ENCODE measurements at regions not wholly inside any gene's neighbourhood (a gene's known extent, or its start where the extent isn't known, plus 50 kb on each side); places are given as distances from the start of the nearest gene placed in this dataset.
A peak's percentile ranks its signal among the peaks of the same experiment; 100 is the strongest.

- TF ChIP-seq, protein P1, sequence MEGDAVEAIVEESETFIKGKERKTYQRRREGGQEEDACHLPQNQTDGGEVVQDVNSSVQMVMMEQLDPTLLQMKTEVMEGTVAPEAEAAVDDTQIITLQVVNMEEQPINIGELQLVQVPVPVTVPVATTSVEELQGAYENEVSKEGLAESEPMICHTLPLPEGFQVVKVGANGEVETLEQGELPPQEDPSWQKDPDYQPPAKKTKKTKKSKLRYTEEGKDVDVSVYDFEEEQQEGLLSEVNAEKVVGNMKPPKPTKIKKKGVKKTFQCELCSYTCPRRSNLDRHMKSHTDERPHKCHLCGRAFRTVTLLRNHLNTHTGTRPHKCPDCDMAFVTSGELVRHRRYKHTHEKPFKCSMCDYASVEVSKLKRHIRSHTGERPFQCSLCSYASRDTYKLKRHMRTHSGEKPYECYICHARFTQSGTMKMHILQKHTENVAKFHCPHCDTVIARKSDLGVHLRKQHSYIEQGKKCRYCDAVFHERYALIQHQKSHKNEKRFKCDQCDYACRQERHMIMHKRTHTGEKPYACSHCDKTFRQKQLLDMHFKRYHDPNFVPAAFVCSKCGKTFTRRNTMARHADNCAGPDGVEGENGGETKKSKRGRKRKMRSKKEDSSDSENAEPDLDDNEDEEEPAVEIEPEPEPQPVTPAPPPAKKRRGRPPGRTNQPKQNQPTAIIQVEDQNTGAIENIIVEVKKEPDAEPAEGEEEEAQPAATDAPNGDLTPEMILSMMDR (conservative IDR thresholded peaks at IDR 0.05; ENCODE audit: low read depth, low read length) = no peak
- Histone ChIP-seq H3K9ac (no peak overlapping the region), H2AFZ (ENCODE audit: low read depth) (no peak overlapping the region), H3K4me2 (no peak overlapping the region), H3K4me3 (IDR thresholded peaks at IDR 0.05; ENCODE audit: insufficient read depth, low read depth, low read length) (no peak overlapping the region), H4K20me1 (ENCODE audit: insufficient read depth) (no peaks in the 10 kb centered on the region), H3K27ac (no peak overlapping the region), H3K4me1 (ENCODE audit: low read depth, poor library complexity, severe bottlenecking) (peaks cover 51% of the 10 kb centered on the region), H3K79me2 (ENCODE audit: insufficient read depth, low read depth) (no peaks in the 10 kb centered on the region), H3K36me3 (ENCODE audit: insufficient read depth) (no peaks in the 10 kb centered on the region), H3K27me3 (ENCODE audit: insufficient read depth, low read depth) (no peaks in the 10 kb centered on the region)
These were observed 78.8 kb upstream of the IPO9 start for GRCh38 chr1:201750120-201750519.

- Histone ChIP-seq H3K36me3 (ENCODE audit: insufficient read depth) (no peaks in the 10 kb centered on the region), H3K4me3 (IDR thresholded peaks at IDR 0.05; ENCODE audit: insufficient read depth, low read depth, low read length) (no peak overlapping the region), H3K79me2 (ENCODE audit: insufficient read depth, low read depth) (no peaks in the 10 kb centered on the region), H3K27me3 (ENCODE audit: insufficient read depth, low read depth) (no peaks in the 10 kb centered on the region), H3K9ac (no peak overlapping the region), H3K4me2 (0 out of 2 replicates have a peak overlapping the region, but pooled peaks have one; percentile 2), H3K27ac (no peak overlapping the region), H3K4me1 (ENCODE audit: low read depth, poor library complexity, severe bottlenecking) (peaks cover 59% of the 10 kb centered on the region), H2AFZ (ENCODE audit: low read depth) (no peak overlapping the region), H4K20me1 (ENCODE audit: insufficient read depth) (no peaks in the 10 kb centered on the region)
- TF ChIP-seq, protein P1 (conservative IDR thresholded peaks at IDR 0.05; ENCODE audit: low read depth, low read length) = no peak
These were observed 78.0 kb upstream of the IPO9 start for GRCh38 chr1:201750934-201751333.

- Histone ChIP-seq H3K27ac (no peak overlapping the region), H3K27me3 (ENCODE audit: insufficient read depth, low read depth) (no peaks in the 10 kb centered on the region)
These were observed 77.1 kb upstream of the IPO9 start for GRCh38 chr1:201751872-201752271.

DNA sequence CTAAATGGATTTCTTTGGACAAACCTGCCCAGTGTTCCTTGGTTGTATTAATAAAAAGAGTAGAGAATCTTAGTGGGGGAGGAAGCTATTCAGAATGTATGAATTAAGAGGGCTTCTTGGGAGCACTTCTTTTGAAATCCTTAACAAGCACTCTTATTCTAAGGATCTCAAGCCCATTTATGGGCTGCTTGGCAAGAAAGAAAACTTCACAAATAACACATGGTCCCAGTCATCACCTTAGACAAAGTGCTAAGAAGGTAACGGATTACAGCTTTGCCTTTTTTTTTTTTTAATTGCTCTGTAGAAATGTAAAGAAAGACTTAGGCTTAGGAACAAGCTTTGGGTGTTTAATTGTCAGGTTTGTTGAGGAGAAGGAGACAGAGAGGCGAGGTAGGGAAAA lies 76.6 kb upstream of the IPO9 start:
- peaks cover 73% of the 10 kb centered on the region for H3K4me1 ChIP-seq (ENCODE audit: low read depth, poor library complexity, severe bottlenecking)
- H2AFZ ChIP-seq (ENCODE audit: low read depth) = no peak overlapping the region
- H4K20me1 ChIP-seq (ENCODE audit: insufficient read depth) = no peaks in the 10 kb centered on the region
- H3K9ac ChIP-seq = no peak overlapping the region
- TF ChIP-seq, protein P1 (conservative IDR thresholded peaks at IDR 0.05; ENCODE audit: low read depth, low read length) = no peak
- no peak overlapping the region for H3K4me3 ChIP-seq (IDR thresholded peaks at IDR 0.05; ENCODE audit: insufficient read depth, low read depth, low read length)
- H3K36me3 ChIP-seq (ENCODE audit: insufficient read depth) = no peaks in the 10 kb centered on the region
- H3K27ac ChIP-seq = no peak overlapping the region
- H3K27me3 ChIP-seq (ENCODE audit: insufficient read depth, low read depth) = no peaks in the 10 kb centered on the region
- peak overlapping the region; percentile 11 for H3K4me2 ChIP-seq
- H3K79me2 ChIP-seq (ENCODE audit: insufficient read depth, low read depth) = no peaks in the 10 kb centered on the region

More at GRCh38 chr1:201751872-201752271, 77.1 kb upstream of the IPO9 start:
- no peak overlapping the region for H3K4me3 ChIP-seq (IDR thresholded peaks at IDR 0.05; ENCODE audit: insufficient read depth, low read depth, low read length)
- no peak overlapping the region for H3K9ac ChIP-seq
- H3K36me3 ChIP-seq (ENCODE audit: insufficient read depth) = no peaks in the 10 kb centered on the region
- H3K4me2 ChIP-seq = peak overlapping the region; percentile 11
- H2AFZ ChIP-seq (ENCODE audit: low read depth) = no peak overlapping the region
- no peaks in the 10 kb centered on the region for H3K79me2 ChIP-seq (ENCODE audit: insufficient read depth, low read depth)
- H4K20me1 ChIP-seq (ENCODE audit: insufficient read depth) = no peaks in the 10 kb centered on the region
- peaks cover 69% of the 10 kb centered on the region for H3K4me1 ChIP-seq (ENCODE audit: low read depth, poor library complexity, severe bottlenecking)
- TF ChIP-seq, protein P1 (conservative IDR thresholded peaks at IDR 0.05; ENCODE audit: low read depth, low read length) = no peak
